ENCODE measurements at regions not wholly inside any gene's neighbourhood (a gene's known extent, or its start where the extent isn't known, plus 50 kb on each side); places are given as distances from the start of the nearest gene placed in this dataset.
A peak's percentile ranks its signal among the peaks of the same experiment; 100 is the strongest.

GRCh38 chr14:100400115-100400514 is 77.0 kb downstream of the SLC25A47 start:
- Histone ChIP-seq H3K36me3 (replicated peaks; ENCODE audit: low read depth, low read length) (no peaks in the 10 kb centered on the region), H2AFZ (ENCODE audit: low read depth, low read length) (no peak overlapping the region), H3K27ac (ENCODE audit: low read length) (no peak overlapping the region), H3K4me3 (ENCODE audit: low read length) (no peak overlapping the region), H3K27me3 (ENCODE audit: low read depth, low read length) (no peaks in the 10 kb centered on the region), H3K4me1 (ENCODE audit: low read length) (peaks cover 29% of the 10 kb centered on the region), H3K79me2 (ENCODE audit: low read length) (no peaks in the 10 kb centered on the region), H3K9me3 (ENCODE audit: insufficient read depth, low read length) (no peaks in the 10 kb centered on the region), H3K9ac (ENCODE audit: low read length) (no peak overlapping the region), H4K20me1 (ENCODE audit: insufficient read depth, low read length) (no peaks in the 10 kb centered on the region), H3K4me2 (ENCODE audit: low read length) (0 out of 2 replicates have a peak overlapping the region, but pooled peaks have one; percentile 63)
- TF ChIP-seq CTCF (IDR thresholded peaks at IDR 0.05; ENCODE audit: low read depth, low read length) (no peak), EZH2phosphoT487 (IDR thresholded peaks at IDR 0.05; ENCODE audit: low read depth) (no peak)

- H3K79me2 ChIP-seq (ENCODE audit: low read length), result no peaks in the 10 kb centered on the region
- H2AFZ ChIP-seq (ENCODE audit: low read depth, low read length), result no peak overlapping the region
- no peaks in the 10 kb centered on the region for H4K20me1 ChIP-seq (ENCODE audit: insufficient read depth, low read length)
- H3K27ac ChIP-seq (ENCODE audit: low read length), result no peak overlapping the region
- no peak overlapping the region for H3K4me2 ChIP-seq (ENCODE audit: low read length)
- no peaks in the 10 kb centered on the region for H3K27me3 ChIP-seq (ENCODE audit: low read depth, low read length)
- H3K4me1 ChIP-seq (ENCODE audit: low read length), result peaks cover 29% of the 10 kb centered on the region
- no peak overlapping the region for H3K9ac ChIP-seq (ENCODE audit: low read length)
- no peaks in the 10 kb centered on the region for H3K36me3 ChIP-seq (replicated peaks; ENCODE audit: low read depth, low read length)
- TF ChIP-seq CTCF (IDR thresholded peaks at IDR 0.05; ENCODE audit: low read depth, low read length) (no peak), EZH2phosphoT487 (IDR thresholded peaks at IDR 0.05; ENCODE audit: low read depth) (no peak)
- H3K9me3 ChIP-seq (ENCODE audit: insufficient read depth, low read length), result no peaks in the 10 kb centered on the region
- H3K4me3 ChIP-seq (ENCODE audit: low read length), result no peak overlapping the region
These were observed 78.0 kb downstream of the SLC25A47 start for GRCh38 chr14:100401031-100401692.

DNA sequence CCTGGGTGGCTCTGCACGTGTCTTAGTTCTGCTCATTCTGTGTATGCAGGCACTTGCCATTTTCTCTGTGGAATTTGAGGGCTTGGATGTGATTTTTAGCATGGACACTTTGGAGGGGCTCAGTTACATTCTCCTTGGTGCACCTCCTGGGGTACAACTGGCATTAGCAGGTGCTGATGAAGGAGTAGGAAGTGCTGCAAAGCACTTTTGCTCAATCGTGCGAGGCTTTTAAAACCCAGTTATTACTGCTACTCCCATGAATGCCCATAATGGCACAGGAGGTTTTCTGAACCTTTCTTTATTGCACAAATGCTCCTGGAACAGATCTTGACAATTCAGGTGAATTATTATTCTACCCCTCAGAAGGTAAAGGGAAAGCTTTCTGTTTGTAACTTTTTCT is 78.7 kb downstream of the SLC25A47 start:
- Histone ChIP-seq H3K79me2 (ENCODE audit: low read length) (no peaks in the 10 kb centered on the region), H2AFZ (ENCODE audit: low read depth, low read length) (no peak overlapping the region), H3K4me1 (ENCODE audit: low read length) (peaks cover 29% of the 10 kb centered on the region), H3K27ac (ENCODE audit: low read length) (no peak overlapping the region), H3K9me3 (ENCODE audit: insufficient read depth, low read length) (no peaks in the 10 kb centered on the region), H3K36me3 (replicated peaks; ENCODE audit: low read depth, low read length) (no peaks in the 10 kb centered on the region), H3K4me3 (ENCODE audit: low read length) (no peak overlapping the region), H3K27me3 (ENCODE audit: low read depth, low read length) (no peaks in the 10 kb centered on the region), H3K4me2 (ENCODE audit: low read length) (no peak overlapping the region), H4K20me1 (ENCODE audit: insufficient read depth, low read length) (no peaks in the 10 kb centered on the region), H3K9ac (ENCODE audit: low read length) (no peak overlapping the region)
- TF ChIP-seq CTCF (IDR thresholded peaks at IDR 0.05; ENCODE audit: low read depth, low read length) (no peak), EZH2phosphoT487 (IDR thresholded peaks at IDR 0.05; ENCODE audit: low read depth) (no peak)

DNA sequence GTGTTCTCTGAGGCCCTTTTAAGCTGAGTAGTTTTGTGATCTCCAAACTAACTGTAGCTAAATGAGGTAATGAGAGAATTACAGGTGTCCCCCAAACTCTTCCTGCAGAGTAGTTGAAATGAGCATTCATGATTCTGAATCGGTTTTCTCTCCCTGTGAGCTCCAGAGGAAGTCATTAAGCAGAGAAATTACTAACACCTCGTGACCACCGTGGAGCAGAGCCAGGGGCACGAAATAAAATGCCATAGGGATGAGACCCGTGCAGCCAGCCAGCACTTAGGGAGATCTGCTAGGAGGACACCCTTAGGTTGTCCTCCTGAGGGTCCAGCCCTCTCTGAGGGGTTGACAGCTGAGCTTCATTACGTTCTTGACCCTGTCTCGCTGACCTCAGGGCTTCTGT is 79.5 kb downstream of the SLC25A47 start:
- no peak for TF ChIP-seq CTCF (IDR thresholded peaks at IDR 0.05; ENCODE audit: low read depth, low read length)
- TF ChIP-seq EZH2phosphoT487 (IDR thresholded peaks at IDR 0.05; ENCODE audit: low read depth), result no peak
- no peak overlapping the region for H2AFZ ChIP-seq (ENCODE audit: low read depth, low read length)
- H4K20me1 ChIP-seq (ENCODE audit: insufficient read depth, low read length), result no peaks in the 10 kb centered on the region
- no peaks in the 10 kb centered on the region for H3K9me3 ChIP-seq (ENCODE audit: insufficient read depth, low read length)
- H3K4me3 ChIP-seq (ENCODE audit: low read length), result no peak overlapping the region
- no peaks in the 10 kb centered on the region for H3K27me3 ChIP-seq (ENCODE audit: low read depth, low read length)
- H3K9ac ChIP-seq (ENCODE audit: low read length), result no peak overlapping the region
- H3K4me1 ChIP-seq (ENCODE audit: low read length), result peaks cover 29% of the 10 kb centered on the region
- no peak overlapping the region for H3K4me2 ChIP-seq (ENCODE audit: low read length)
- no peaks in the 10 kb centered on the region for H3K36me3 ChIP-seq (replicated peaks; ENCODE audit: low read depth, low read length)
- H3K79me2 ChIP-seq (ENCODE audit: low read length), result no peaks in the 10 kb centered on the region
- H3K27ac ChIP-seq (ENCODE audit: low read length), result no peak overlapping the region

Measured in OCI-LY3 (cell line).